Neutrophil (primary cell): ENCODE measurements at regions not wholly inside any gene's neighbourhood (a gene's known extent, or its start where the extent isn't known, plus 50 kb on each side); places are given as distances from the start of the nearest gene placed in this dataset.

Experiments
- H3K27ac ChIP-seq: fragments of 200-600 bp; sonication (generic); 2 replicates; pipeline ENCODE4 v1.5.1; 2016; ENCODE audit warnings: mild to moderate bottlenecking, moderate library complexity
- H3K27me3 ChIP-seq: fragments of 200-600 bp; sonication (generic); 2 replicates; pipeline ENCODE4 v1.6.0; 2016; ENCODE audit warnings: mild to moderate bottlenecking
- H3K36me3 ChIP-seq: fragments of 200-600 bp; sonication (generic); 2 replicates; pipeline ENCODE4 v1.5.1; 2017
- H3K4me1 ChIP-seq, 2 experiments: fragments of 200-600 bp in 1 of 2; sonication (generic) in 1 of 2; 1 replicate in 1 of 2; 2 replicates in 1 of 2; pipeline versions ENCODE4 v1.5.1 to v1.6.1; 2013 to 2016; ENCODE audit warnings: low read depth in 1 of 2, low read length in 1 of 2, mild to moderate bottlenecking in 1 of 2, moderate library complexity in 1 of 2; ENCODE audit not compliant: control insufficient read depth in 1 of 2, insufficient read depth in 1 of 2
- H3K4me3 ChIP-seq, 2 experiments: fragments of 200-600 bp in 1 of 2; sonication (generic) in 1 of 2; 1 replicate in 1 of 2; 2 replicates in 1 of 2; pipeline ENCODE4 v1.5.1; 2013 to 2016; ENCODE audit warnings: low read depth in 1 of 2, low read length in 1 of 2, mild to moderate bottlenecking in 1 of 2, moderate library complexity in 1 of 2
- H3K9me3 ChIP-seq: fragments of 200-600 bp; sonication (generic); 2 replicates; pipeline ENCODE4 v1.5.1; 2016
- TF ChIP-seq, protein P1 (sequence below): fragments of 200-600 bp; sonication (generic); IDR thresholded peaks from 2 replicates; pipeline ENCODE4 v1.5.1; 2016; ENCODE audit warnings: antibody characterized with exemption

DNA sequence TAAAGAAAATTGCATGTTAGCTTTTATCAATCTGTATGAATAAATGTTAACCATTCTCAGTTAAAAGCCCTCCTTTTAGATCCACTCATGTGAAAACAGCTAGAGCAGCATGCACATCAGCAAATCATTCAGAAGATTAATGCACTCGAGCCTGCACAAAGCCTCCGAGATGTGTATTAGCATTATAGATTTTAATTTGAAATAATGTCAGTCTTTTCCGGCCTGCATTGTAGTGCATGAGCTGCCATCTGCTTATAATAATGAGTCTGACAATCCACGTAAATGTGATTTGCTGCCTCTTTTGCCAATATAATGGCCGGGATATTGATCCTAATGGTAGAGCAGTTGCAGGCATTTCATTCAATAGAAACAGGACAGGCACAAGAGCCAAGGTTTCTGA is 585.1 kb downstream of the IRX1 start:
- Histone ChIP-seq H3K4me3 (no peak overlapping the region), H3K9me3 (no peaks in the 10 kb centered on the region), H3K27me3 (no peaks in the 10 kb centered on the region), H3K36me3 (no peaks in the 10 kb centered on the region), H3K4me1 (no peaks in the 10 kb centered on the region), H3K27ac (no peak overlapping the region)
- TF ChIP-seq, protein P1, sequence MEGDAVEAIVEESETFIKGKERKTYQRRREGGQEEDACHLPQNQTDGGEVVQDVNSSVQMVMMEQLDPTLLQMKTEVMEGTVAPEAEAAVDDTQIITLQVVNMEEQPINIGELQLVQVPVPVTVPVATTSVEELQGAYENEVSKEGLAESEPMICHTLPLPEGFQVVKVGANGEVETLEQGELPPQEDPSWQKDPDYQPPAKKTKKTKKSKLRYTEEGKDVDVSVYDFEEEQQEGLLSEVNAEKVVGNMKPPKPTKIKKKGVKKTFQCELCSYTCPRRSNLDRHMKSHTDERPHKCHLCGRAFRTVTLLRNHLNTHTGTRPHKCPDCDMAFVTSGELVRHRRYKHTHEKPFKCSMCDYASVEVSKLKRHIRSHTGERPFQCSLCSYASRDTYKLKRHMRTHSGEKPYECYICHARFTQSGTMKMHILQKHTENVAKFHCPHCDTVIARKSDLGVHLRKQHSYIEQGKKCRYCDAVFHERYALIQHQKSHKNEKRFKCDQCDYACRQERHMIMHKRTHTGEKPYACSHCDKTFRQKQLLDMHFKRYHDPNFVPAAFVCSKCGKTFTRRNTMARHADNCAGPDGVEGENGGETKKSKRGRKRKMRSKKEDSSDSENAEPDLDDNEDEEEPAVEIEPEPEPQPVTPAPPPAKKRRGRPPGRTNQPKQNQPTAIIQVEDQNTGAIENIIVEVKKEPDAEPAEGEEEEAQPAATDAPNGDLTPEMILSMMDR: no peak

DNA sequence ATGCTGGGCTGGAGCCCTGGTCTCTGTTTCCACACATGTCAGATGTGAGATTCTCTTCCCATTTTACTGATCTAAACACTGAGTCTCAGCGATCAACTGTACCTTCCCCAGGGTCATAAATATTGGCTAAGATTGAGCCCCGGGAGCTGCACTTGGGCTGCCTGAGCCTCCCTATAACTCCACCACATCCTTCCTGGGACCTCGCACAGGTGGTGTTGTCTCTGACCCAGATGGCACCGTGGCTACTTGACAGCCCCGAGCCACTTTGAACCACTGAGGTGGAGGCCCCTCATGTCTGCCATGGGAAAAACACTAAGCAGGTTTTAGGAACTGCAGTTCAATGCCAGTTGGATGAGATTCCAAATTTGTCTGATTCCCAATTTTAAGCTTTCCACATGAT is 586.5 kb downstream of the IRX1 start:
- Histone ChIP-seq H3K4me1 (no peaks in the 10 kb centered on the region), H3K4me3 (no peak overlapping the region), H3K36me3 (no peaks in the 10 kb centered on the region), H3K27me3 (no peaks in the 10 kb centered on the region), H3K9me3 (no peaks in the 10 kb centered on the region), H3K27ac (no peak overlapping the region)
- TF ChIP-seq, protein P1: no peak

DNA sequence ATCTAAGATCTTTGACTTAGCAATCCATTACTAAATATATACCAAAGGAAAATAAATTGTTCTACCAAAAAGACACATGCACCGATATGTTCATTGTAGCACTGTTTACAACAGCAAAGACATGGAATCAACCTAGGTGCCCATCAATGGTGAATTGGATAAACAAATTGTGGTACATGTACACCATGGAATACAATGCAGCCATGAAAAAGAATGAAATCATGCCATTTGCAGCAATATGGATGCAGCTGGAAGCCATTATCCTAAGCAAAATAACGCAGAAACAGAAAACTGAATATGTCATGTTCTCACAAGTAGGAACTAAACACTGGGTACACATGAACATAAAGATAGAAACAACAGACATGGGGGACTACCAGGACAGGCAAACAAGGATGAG is 589.5 kb downstream of the IRX1 start:
- TF ChIP-seq, protein P1: no peak
- no peaks in the 10 kb centered on the region for H3K27me3 ChIP-seq

DNA sequence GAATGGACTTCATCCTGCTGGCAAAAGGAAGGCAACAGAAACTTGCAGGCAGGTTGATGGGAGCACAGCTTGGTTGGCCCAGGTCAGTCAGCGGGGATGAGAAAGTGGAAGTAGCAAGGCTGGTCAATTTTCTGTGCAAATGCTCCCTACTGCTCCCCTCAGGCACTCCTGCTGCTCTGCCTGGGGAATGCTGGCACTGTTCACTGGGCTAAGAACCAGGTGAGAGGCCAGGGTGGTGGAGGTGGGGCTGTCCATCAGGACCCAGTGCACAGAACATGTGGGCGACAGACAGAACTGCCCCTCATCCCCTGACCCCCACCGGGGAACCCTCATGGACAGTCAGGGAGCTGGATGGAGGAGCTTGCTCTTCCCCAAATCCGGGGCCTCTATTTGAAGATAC is 593.1 kb downstream of the IRX1 start:
- H3K36me3 ChIP-seq: no peaks in the 10 kb centered on the region
- no peak overlapping the region for H3K27ac ChIP-seq
- no peaks in the 10 kb centered on the region for H3K4me1 ChIP-seq
- no peaks in the 10 kb centered on the region for H3K27me3 ChIP-seq
- TF ChIP-seq, protein P1: no peak
- H3K9me3 ChIP-seq: no peaks in the 10 kb centered on the region
- no peak overlapping the region for H3K4me3 ChIP-seq

More for the DNA sequence above, 589.5 kb downstream of the IRX1 start:
- no peaks in the 10 kb centered on the region for H3K9me3 ChIP-seq
- no peak overlapping the region for H3K27ac ChIP-seq
- no peaks in the 10 kb centered on the region for H3K36me3 ChIP-seq
- H3K4me3 ChIP-seq: no peak overlapping the region
- H3K4me1 ChIP-seq: no peaks in the 10 kb centered on the region

DNA sequence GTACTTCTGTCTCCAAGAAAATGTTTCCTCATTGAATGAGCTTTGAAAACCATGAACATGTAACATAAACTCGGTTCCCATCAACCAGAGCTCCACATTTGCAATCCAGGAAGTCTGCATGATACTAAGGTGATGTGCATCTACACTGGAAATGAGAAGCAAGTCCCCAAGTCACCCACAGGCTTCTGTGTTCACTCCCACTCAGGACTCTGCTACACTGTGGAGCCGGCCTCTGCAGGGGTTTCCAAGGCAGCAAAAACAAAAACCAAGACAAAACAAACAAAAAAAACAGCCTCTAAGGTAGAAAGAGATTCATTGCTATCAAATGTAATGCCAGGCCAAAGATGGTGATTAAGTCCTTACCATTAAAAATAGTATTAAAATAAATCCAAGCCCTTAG is 593.7 kb downstream of the IRX1 start:
- H3K27ac ChIP-seq: no peak overlapping the region
- H3K9me3 ChIP-seq: no peaks in the 10 kb centered on the region
- H3K4me1 ChIP-seq: no peaks in the 10 kb centered on the region
- H3K4me3 ChIP-seq: no peak overlapping the region
- no peaks in the 10 kb centered on the region for H3K27me3 ChIP-seq
- H3K36me3 ChIP-seq: no peaks in the 10 kb centered on the region
- TF ChIP-seq, protein P1: no peak

DNA sequence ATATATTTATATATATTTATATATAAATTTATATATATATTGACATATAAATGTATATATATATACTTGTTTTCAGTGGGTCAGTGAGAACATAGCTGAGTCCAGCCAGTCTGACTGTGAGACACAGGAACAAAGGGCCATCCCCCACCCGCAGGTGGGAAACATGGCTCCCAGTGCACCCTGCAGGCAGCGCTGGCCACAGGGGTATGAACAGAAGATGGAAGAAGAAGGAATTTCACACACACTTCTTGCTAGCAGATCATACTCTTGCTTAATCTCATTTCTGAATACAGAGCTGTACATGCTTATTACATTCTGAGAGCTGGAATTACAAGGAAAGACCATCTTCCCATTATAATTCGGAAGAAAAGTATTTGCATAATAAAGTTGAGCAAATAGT is 595.4 kb downstream of the IRX1 start:
- TF ChIP-seq, protein P1: no peak
- no peaks in the 10 kb centered on the region for H3K36me3 ChIP-seq
- no peaks in the 10 kb centered on the region for H3K27me3 ChIP-seq
- no peaks in the 10 kb centered on the region for H3K4me1 ChIP-seq
- H3K9me3 ChIP-seq: no peaks in the 10 kb centered on the region
- H3K27ac ChIP-seq: no peak overlapping the region
- no peak overlapping the region for H3K4me3 ChIP-seq
